ENCODE measurements at regions not wholly inside any gene's neighbourhood (a gene's known extent, or its start where the extent isn't known, plus 50 kb on each side); places are given as distances from the start of the nearest gene placed in this dataset.

DNA sequence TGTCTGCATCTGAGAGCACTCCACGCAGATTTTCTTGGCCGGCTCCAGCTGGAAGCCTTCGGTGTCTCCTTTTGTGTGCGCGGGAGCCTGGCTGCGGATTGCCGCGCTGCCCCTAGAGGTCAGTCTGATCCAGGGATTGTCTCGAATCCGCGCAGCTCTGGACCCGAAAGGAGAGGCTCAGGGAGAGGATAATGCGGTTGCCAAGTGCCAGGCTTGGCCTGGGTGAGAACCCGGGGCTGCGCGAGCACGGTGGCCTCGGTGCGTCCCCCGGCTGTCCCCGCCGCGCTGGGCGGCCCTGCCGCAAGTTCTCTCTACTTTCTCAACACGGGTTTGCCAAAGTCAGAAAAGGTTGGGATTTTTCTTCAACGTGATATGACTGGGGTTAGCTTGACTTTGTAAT, 140.9 kb downstream of the ADCYAP1R1 start:
- 3% methylated on average over 22 to 27 of the region's 27 CpGs for WGBS, 2 donors
- Histone ChIP-seq H3K4me3 (peak overlapping the region in 1 of 4 donors; percentile 6), H3K27me3 (no peaks in the 10 kb centered on the region), H3K36me3 (no peaks in the 10 kb centered on the region), H3K27ac (no peak overlapping the region), H3K9me3 (no peaks in the 10 kb centered on the region), H3K4me1 (peaks cover 0 to 9% (median 0%) of the 10 kb centered on the region in 4 donors)
- TF ChIP-seq POLR2A (IDR thresholded peaks at IDR 0.05), result no peak
- TF ChIP-seq, protein P1, sequence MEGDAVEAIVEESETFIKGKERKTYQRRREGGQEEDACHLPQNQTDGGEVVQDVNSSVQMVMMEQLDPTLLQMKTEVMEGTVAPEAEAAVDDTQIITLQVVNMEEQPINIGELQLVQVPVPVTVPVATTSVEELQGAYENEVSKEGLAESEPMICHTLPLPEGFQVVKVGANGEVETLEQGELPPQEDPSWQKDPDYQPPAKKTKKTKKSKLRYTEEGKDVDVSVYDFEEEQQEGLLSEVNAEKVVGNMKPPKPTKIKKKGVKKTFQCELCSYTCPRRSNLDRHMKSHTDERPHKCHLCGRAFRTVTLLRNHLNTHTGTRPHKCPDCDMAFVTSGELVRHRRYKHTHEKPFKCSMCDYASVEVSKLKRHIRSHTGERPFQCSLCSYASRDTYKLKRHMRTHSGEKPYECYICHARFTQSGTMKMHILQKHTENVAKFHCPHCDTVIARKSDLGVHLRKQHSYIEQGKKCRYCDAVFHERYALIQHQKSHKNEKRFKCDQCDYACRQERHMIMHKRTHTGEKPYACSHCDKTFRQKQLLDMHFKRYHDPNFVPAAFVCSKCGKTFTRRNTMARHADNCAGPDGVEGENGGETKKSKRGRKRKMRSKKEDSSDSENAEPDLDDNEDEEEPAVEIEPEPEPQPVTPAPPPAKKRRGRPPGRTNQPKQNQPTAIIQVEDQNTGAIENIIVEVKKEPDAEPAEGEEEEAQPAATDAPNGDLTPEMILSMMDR (IDR thresholded peaks at IDR 0.05), result peak in 4 of 5 experiments; percentile 35 to 57 (median 46)
- peak in 1 of 2 donors; percentile 18 for DNase-seq (ENCODE audit: low spot score in 2 of 2)

- Histone ChIP-seq H3K27ac (no peak overlapping the region), H3K4me3 (no peak overlapping the region), H3K9me3 (no peaks in the 10 kb centered on the region), H3K27me3 (no peaks in the 10 kb centered on the region), H3K36me3 (no peaks in the 10 kb centered on the region), H3K4me1 (peaks cover 0 to 9% (median 0%) of the 10 kb centered on the region in 4 donors)
- WGBS, 2 donors, result 76 to 84% methylated on average over 3 of the region's 3 CpGs
- TF ChIP-seq, protein P1 (IDR thresholded peaks at IDR 0.05), result no peak
- no peak for TF ChIP-seq POLR2A (IDR thresholded peaks at IDR 0.05)
- no peak for TF ChIP-seq EP300 (IDR thresholded peaks at IDR 0.05)
- DNase-seq (ENCODE audit: low spot score in 2 of 2), result no peak
Measured at GRCh38 chr7:31190906-31191305, 138.8 kb downstream of the ADCYAP1R1 start.

GRCh38 chr7:31186202-31186601, 134.1 kb downstream of the ADCYAP1R1 start:
- Histone ChIP-seq H3K27me3 (no peaks in the 10 kb centered on the region), H3K4me3 (no peak overlapping the region), H3K36me3 (no peaks in the 10 kb centered on the region), H3K27ac (no peak overlapping the region), H3K4me1 (no peaks in the 10 kb centered on the region), H3K9me3 (peaks cover 0 to 10% (median 0%) of the 10 kb centered on the region in 4 donors)
- TF ChIP-seq EP300 (IDR thresholded peaks at IDR 0.05) (no peak), POLR2A (IDR thresholded peaks at IDR 0.05) (no peak)
- TF ChIP-seq, protein P1 (IDR thresholded peaks at IDR 0.05), result no peak
- WGBS, 2 donors, result 6 to 8% methylated on average over 1 of the region's 1 CpG
- no peak for DNase-seq (ENCODE audit: low spot score in 2 of 2)

- 74 to 78% methylated on average over 3 of the region's 3 CpGs for WGBS, 2 donors
- Histone ChIP-seq H3K9me3 (no peaks in the 10 kb centered on the region), H3K36me3 (no peaks in the 10 kb centered on the region), H3K4me3 (no peak overlapping the region), H3K27ac (no peak overlapping the region), H3K4me1 (no peaks in the 10 kb centered on the region), H3K27me3 (no peaks in the 10 kb centered on the region)
- DNase-seq (ENCODE audit: low spot score in 2 of 2), result no peak
- TF ChIP-seq POLR2A (IDR thresholded peaks at IDR 0.05) (no peak), EP300 (IDR thresholded peaks at IDR 0.05) (no peak)
- TF ChIP-seq, protein P1 (IDR thresholded peaks at IDR 0.05), result no peak
Measured at GRCh38 chr7:31175672-31176071, 123.6 kb downstream of the ADCYAP1R1 start.

- DNase-seq (ENCODE audit: low spot score in 2 of 2), result no peak
- H3K27me3 ChIP-seq, result no peaks in the 10 kb centered on the region
- no peaks in the 10 kb centered on the region for H3K4me1 ChIP-seq
- no peak overlapping the region for H3K4me3 ChIP-seq
- WGBS, 2 donors, result 53 to 54% methylated on average over 3 of the region's 3 CpGs
- H3K36me3 ChIP-seq, result no peaks in the 10 kb centered on the region
- TF ChIP-seq POLR2A (IDR thresholded peaks at IDR 0.05) (no peak), EP300 (IDR thresholded peaks at IDR 0.05) (no peak)
- TF ChIP-seq, protein P1 (IDR thresholded peaks at IDR 0.05), result no peak
- H3K9me3 ChIP-seq, result no peaks in the 10 kb centered on the region
- no peak overlapping the region for H3K27ac ChIP-seq
Measured at GRCh38 chr7:31171984-31172383, 119.9 kb downstream of the ADCYAP1R1 start.
